ENCODE measurements at regions not wholly inside any gene's neighbourhood (a gene's known extent, or its start where the extent isn't known, plus 50 kb on each side); places are given as distances from the start of the nearest gene placed in this dataset.

- H3K4me3 ChIP-seq (ENCODE audit: low read depth, low read length), result no peak overlapping the region
- POLR2A ChIA-PET, result no interaction called here
- no peaks in the 10 kb centered on the region for H3K27me3 ChIP-seq (ENCODE audit: control insufficient read depth, insufficient read depth, low read length)
- DNase-seq (ENCODE audit: low read depth), result no peak
- no peak for TF ChIP-seq CTCF (IDR thresholded peaks at IDR 0.05; ENCODE audit: insufficient read depth, low read depth, low read length)
- CTCF ChIA-PET, result interaction anchor here (0.6 kb wide), 1 partner anchor 155 kb away, joined by 3 read pairs; no protein-coding TSS in a partner anchor
- no peaks in the 10 kb centered on the region for H3K36me3 ChIP-seq (ENCODE audit: control insufficient read depth, insufficient read depth, low read length)
These were observed 191.7 kb upstream of the KLF6 start for GRCh38 chr10:3976718-3977117.

- H3K4me3 ChIP-seq (ENCODE audit: low read depth, low read length), result no peak overlapping the region
- ChIA-PET CTCF (no interaction called here), POLR2A (no interaction called here)
- H3K36me3 ChIP-seq (ENCODE audit: control insufficient read depth, insufficient read depth, low read length), result no peaks in the 10 kb centered on the region
- TF ChIP-seq CTCF (IDR thresholded peaks at IDR 0.05; ENCODE audit: insufficient read depth, low read depth, low read length), result no peak
- DNase-seq (ENCODE audit: low read depth), result no peak
- H3K27me3 ChIP-seq (ENCODE audit: control insufficient read depth, insufficient read depth, low read length), result no peaks in the 10 kb centered on the region
These were observed 191.2 kb upstream of the KLF6 start for GRCh38 chr10:3976171-3976570.

DNA sequence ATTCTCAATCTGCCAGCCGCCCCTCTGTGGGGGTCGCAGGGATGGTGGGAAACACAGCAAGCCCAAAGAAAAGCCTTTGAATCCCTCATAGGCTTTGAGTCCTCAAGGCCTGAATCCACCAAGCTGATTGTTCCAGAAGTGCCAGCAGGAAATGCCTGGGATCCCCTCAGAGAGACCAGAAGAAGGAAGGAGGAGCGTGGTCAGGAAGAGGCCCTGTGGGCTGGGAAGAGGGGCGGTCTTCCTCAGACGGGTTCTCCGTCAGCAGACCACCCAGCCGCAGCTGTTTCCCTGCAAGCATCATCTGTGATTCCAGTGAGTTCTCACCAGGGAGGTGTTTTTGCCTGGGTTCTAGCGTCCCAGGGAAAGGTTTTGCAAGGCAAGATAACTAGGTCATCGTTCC lies 190.0 kb upstream of the KLF6 start:
- no peak overlapping the region for H3K4me3 ChIP-seq (ENCODE audit: low read depth, low read length)
- no peaks in the 10 kb centered on the region for H3K27me3 ChIP-seq (ENCODE audit: control insufficient read depth, insufficient read depth, low read length)
- DNase-seq (ENCODE audit: low read depth), result no peak
- POLR2A ChIA-PET, result no interaction called here
- H3K36me3 ChIP-seq (ENCODE audit: control insufficient read depth, insufficient read depth, low read length), result no peaks in the 10 kb centered on the region
- no peak for TF ChIP-seq CTCF (IDR thresholded peaks at IDR 0.05; ENCODE audit: insufficient read depth, low read depth, low read length)
- CTCF ChIA-PET, result interaction anchor here (1.3 kb wide), 1 partner anchor 8 kb away, joined by 4 read pairs; no protein-coding TSS in a partner anchor

DNA sequence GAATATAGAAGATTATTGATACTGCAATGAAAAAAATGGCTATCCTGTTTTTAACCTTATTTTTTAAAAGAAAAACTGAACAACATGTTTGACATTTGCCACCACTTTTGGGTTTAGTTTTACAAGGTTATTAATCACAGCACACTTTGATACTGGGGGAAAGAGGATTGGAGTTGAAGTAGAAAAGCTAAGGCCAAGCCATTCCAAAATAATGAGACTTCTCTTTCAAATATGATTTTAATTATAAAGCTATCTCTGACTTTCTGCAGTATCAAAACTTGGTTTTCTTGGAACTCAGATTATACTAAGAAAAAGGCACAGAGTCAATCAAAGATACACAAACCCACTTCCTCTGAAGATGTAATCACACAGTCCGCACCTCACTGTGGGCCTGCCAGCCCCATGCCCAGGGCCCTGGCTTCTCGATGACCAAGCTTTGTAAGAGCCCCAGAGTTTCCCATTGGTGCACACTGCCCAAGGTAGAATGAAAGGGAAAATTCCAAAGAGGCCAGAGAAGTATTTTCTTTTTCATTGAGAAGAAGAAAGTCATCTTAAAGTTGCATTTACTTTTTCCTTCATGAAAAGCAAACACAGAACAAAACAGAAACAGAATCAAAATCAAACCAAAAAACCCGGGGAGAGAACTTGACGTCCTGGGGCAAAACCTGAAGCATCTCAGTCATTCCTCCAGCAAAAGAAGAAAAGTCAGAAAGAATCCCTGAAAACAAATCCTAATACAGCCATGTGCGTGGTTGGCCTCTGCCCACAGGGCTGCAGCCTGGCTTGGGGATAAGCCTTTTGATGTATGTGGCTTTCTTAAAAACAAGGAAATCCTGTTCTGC lies 187.7 kb upstream of the KLF6 start:
- no peak for DNase-seq (ENCODE audit: low read depth)
- POLR2A ChIA-PET, result no interaction called here
- no peak overlapping the region for H3K4me3 ChIP-seq (ENCODE audit: low read depth, low read length)
- no peak for TF ChIP-seq CTCF (IDR thresholded peaks at IDR 0.05; ENCODE audit: insufficient read depth, low read depth, low read length)
- CTCF ChIA-PET, result no interaction called here
- H3K36me3 ChIP-seq (ENCODE audit: control insufficient read depth, insufficient read depth, low read length), result no peaks in the 10 kb centered on the region
- H3K27me3 ChIP-seq (ENCODE audit: control insufficient read depth, insufficient read depth, low read length), result no peaks in the 10 kb centered on the region

DNA sequence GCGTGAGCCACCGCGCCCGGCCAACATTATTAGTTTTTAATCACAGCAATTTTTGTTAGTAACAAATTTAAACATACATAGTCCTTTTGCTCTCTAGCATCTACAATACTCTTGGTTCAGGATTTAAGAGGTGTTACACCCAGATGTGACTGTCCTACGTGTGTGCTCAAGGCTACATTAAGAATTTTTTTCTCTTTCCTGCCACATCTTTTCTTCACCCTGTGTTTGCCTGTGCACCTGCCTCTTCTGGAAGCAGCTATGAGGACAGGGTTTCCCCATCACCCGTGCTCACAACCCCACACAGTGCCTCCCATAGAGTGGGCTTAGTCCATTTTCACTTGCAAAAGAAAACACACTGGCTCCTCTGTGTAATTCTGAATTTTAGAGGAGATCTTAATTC lies 186.7 kb upstream of the KLF6 start:
- ChIA-PET CTCF (no interaction called here), POLR2A (no interaction called here)
- H3K27me3 ChIP-seq (ENCODE audit: control insufficient read depth, insufficient read depth, low read length), result no peaks in the 10 kb centered on the region

More for the DNA sequence above, 186.7 kb upstream of the KLF6 start:
- Histone ChIP-seq H3K4me3 (ENCODE audit: low read depth, low read length) (no peak overlapping the region), H3K36me3 (ENCODE audit: control insufficient read depth, insufficient read depth, low read length) (no peaks in the 10 kb centered on the region)
- DNase-seq (ENCODE audit: low read depth), result no peak
- no peak for TF ChIP-seq CTCF (IDR thresholded peaks at IDR 0.05; ENCODE audit: insufficient read depth, low read depth, low read length)
